ENCODE measurements at regions not wholly inside any gene's neighbourhood (a gene's known extent, or its start where the extent isn't known, plus 50 kb on each side); places are given as distances from the start of the nearest gene placed in this dataset.

DNA sequence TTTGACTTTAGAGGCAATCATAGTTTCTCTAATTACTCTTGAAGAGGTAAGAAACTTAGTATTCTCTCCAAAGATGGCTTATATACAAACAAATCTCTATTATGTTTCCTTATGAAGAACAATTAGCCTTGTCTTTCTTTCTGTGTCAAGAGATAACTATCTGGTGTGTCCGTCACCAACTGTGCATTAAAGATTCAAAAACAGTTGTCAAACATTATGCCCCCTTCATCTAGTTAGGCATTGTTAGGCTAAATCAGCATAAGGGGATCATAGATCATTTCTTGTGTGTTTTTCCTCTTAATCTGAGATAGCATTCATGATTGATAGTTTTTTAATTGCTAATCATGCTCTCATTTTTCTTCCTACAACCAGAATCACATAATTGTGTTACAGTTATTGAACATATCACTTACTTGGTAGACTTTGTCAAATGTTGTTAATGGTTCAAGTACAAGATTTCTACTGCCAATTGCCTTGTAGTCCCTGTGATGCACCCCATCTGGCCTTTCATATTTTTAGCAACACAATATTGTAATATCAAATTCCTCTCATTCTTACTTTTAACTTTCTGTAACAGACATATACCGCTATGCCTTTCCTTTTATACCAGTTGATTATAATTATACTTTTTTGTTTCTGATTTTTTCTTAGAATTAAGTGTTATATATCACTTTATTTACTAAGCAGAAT, 612.7 kb downstream of the SLITRK6 start:
- TF ChIP-seq POLR2A (IDR thresholded peaks at IDR 0.05) (no peak), EP300 (IDR thresholded peaks at IDR 0.05) (no peak)
- TF ChIP-seq, protein P1, sequence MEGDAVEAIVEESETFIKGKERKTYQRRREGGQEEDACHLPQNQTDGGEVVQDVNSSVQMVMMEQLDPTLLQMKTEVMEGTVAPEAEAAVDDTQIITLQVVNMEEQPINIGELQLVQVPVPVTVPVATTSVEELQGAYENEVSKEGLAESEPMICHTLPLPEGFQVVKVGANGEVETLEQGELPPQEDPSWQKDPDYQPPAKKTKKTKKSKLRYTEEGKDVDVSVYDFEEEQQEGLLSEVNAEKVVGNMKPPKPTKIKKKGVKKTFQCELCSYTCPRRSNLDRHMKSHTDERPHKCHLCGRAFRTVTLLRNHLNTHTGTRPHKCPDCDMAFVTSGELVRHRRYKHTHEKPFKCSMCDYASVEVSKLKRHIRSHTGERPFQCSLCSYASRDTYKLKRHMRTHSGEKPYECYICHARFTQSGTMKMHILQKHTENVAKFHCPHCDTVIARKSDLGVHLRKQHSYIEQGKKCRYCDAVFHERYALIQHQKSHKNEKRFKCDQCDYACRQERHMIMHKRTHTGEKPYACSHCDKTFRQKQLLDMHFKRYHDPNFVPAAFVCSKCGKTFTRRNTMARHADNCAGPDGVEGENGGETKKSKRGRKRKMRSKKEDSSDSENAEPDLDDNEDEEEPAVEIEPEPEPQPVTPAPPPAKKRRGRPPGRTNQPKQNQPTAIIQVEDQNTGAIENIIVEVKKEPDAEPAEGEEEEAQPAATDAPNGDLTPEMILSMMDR (IDR thresholded peaks at IDR 0.05), result no peak
- H3K36me3 ChIP-seq, result no peaks in the 10 kb centered on the region

DNA sequence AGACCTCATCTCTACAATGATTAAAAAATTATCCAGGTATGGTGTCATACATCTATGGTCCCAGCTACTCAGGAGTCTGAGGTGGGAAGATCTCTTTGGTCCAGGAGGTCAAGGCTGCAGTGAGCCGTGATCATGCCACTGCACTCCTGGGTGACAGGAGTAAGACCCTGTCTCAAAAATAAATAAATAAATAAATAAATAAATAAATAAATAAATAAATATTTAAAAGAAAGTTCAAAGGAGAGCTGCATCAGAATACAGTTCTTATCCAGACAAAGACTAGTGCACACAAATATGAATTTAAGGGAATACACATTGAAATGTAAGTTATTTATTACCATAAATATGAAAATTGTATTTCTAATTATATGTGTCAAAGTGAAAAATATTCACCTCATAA, 624.9 kb downstream of the SLITRK6 start:
- Histone ChIP-seq H3K4me3 (no peak overlapping the region), H3K36me3 (no peaks in the 10 kb centered on the region), H3K27me3 (no peaks in the 10 kb centered on the region), H3K9me3 (peaks cover 0 to 8% (median 0%) of the 10 kb centered on the region in 4 donors), H3K27ac (no peak overlapping the region), H3K4me1 (no peaks in the 10 kb centered on the region)
- DNase-seq (ENCODE audit: low spot score in 2 of 2), result no peak
- TF ChIP-seq POLR2A (IDR thresholded peaks at IDR 0.05), result no peak
- TF ChIP-seq, protein P1 (IDR thresholded peaks at IDR 0.05), result no peak
- no peak for TF ChIP-seq EP300 (IDR thresholded peaks at IDR 0.05)
- WGBS, 2 donors, result 100% methylated on average over 1 of the region's 1 CpG

More for the DNA sequence above, 612.7 kb downstream of the SLITRK6 start:
- Histone ChIP-seq H3K9me3 (no peaks in the 10 kb centered on the region), H3K4me3 (no peak overlapping the region), H3K4me1 (no peaks in the 10 kb centered on the region), H3K27me3 (no peaks in the 10 kb centered on the region), H3K27ac (no peak overlapping the region)
- no peak for DNase-seq (ENCODE audit: low spot score in 2 of 2)
- WGBS, 2 donors, result 70 to 73% methylated on average over 2 of the region's 2 CpGs

DNA sequence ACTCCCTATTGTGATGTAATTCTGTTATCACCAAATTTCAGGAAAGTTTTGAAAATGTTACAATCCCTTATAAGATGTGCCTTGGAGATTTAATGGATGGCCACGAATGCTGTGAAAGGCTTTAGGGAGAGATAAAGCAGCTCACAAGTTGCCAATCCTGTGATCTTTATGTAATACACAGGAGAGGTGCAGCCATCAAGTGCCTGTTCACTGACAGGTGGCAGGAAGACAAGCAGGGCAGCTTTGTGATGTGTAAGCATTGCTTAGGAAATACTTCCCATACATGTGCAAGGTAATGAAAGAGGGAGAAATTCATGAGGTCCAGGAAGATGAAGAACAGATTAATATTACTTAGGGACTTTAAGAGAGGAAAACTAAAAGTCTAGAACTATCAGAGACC, 628.8 kb downstream of the SLITRK6 start:
- H3K27ac ChIP-seq, result no peak overlapping the region
- TF ChIP-seq EP300 (IDR thresholded peaks at IDR 0.05), result no peak
- TF ChIP-seq, protein P1 (IDR thresholded peaks at IDR 0.05), result no peak
- TF ChIP-seq POLR2A (IDR thresholded peaks at IDR 0.05), result no peak
- H3K9me3 ChIP-seq, result no peaks in the 10 kb centered on the region
- no peaks in the 10 kb centered on the region for H3K4me1 ChIP-seq
- H3K4me3 ChIP-seq, result no peak overlapping the region
- no peak for DNase-seq (ENCODE audit: low spot score in 2 of 2)
- WGBS, 2 donors, result 53 to 55% methylated on average over 1 of the region's 1 CpG
- H3K36me3 ChIP-seq, result no peaks in the 10 kb centered on the region
- no peaks in the 10 kb centered on the region for H3K27me3 ChIP-seq

DNA sequence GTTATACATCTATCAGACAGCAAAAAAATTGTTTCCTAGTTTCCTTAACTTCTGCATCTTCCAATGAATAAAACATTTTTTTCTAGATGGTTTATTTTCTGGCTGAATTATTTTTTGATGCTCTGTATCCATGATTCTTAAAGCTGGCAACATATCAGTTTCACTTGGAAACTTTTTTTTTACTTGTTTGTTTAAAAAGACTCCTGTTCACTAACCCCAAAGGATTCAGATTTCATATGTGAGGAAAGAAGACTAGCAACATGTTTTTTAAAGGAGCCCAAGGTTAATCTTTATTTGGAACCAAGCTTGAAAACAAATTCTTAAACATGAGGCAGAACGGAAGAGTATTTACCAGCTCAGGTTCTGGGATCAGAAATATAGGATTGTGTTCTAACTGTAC, 632.3 kb downstream of the SLITRK6 start:
- no peak for DNase-seq (ENCODE audit: low spot score in 2 of 2)
- H3K4me3 ChIP-seq, result no peak overlapping the region
- H3K27ac ChIP-seq, result no peak overlapping the region
- TF ChIP-seq EP300 (IDR thresholded peaks at IDR 0.05), result no peak
- TF ChIP-seq, protein P1 (IDR thresholded peaks at IDR 0.05), result no peak
- no peak for TF ChIP-seq POLR2A (IDR thresholded peaks at IDR 0.05)
- H3K27me3 ChIP-seq, result no peaks in the 10 kb centered on the region
- H3K9me3 ChIP-seq, result peaks cover 0 to 8% (median 0%) of the 10 kb centered on the region in 4 donors
- 56 to 58% methylated on average over 1 of the region's 1 CpG for WGBS, 2 donors
- no peaks in the 10 kb centered on the region for H3K4me1 ChIP-seq
- H3K36me3 ChIP-seq, result no peaks in the 10 kb centered on the region

DNA sequence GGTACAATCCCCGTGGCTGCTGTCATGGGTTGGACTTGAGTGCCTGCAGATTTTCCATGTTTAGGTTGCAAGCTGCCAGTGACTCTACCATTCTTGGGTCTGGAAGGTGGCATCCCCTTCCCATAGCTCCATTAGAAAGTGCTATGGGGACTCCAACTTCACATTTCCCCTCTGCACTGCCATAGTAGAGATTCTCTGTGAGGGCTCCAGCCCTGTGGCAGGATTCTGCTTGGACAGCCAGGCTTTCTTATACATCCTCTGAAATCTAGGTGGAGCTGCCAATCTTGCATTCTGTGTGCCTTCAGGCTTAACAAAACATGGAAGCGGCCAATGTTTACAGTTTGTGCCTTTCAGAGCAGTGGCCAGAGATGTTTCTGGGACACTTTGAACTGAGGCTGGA, 636.2 kb downstream of the SLITRK6 start:
- 93 to 100% methylated on average over 2 of the region's 2 CpGs for WGBS, 2 donors

More for the DNA sequence above, 636.2 kb downstream of the SLITRK6 start:
- H3K9me3 ChIP-seq, result peaks cover 0 to 8% (median 0%) of the 10 kb centered on the region in 4 donors
- DNase-seq (ENCODE audit: low spot score in 2 of 2), result no peak
- H3K4me1 ChIP-seq, result no peaks in the 10 kb centered on the region
- no peak overlapping the region for H3K4me3 ChIP-seq
- no peak overlapping the region for H3K27ac ChIP-seq
- H3K27me3 ChIP-seq, result no peaks in the 10 kb centered on the region
- no peaks in the 10 kb centered on the region for H3K36me3 ChIP-seq
- TF ChIP-seq, protein P1 (IDR thresholded peaks at IDR 0.05), result no peak
- TF ChIP-seq POLR2A (IDR thresholded peaks at IDR 0.05) (no peak), EP300 (IDR thresholded peaks at IDR 0.05) (no peak)

All from tibial nerve (tissue), 4 donors.